PFSK-1 (cell line): ENCODE measurements at regions not wholly inside any gene's neighbourhood (a gene's known extent, or its start where the extent isn't known, plus 50 kb on each side); places are given as distances from the start of the nearest gene placed in this dataset.

Experiments
- FOXP2 ChIP-seq: optimal IDR thresholded peaks from 2 replicates; pipeline ENCODE3; 2011; ENCODE audit warnings: borderline replicate concordance, control low read depth, inconsistent platforms; ENCODE audit not compliant: insufficient read depth; ENCODE audit errors: extremely low read length, extremely low read depth
- POLR2AphosphoS5 ChIP-seq: IDR thresholded peaks from 2 replicates; pipeline ENCODE4 v1.6.1; 2012; ENCODE audit warnings: low read depth, mild to moderate bottlenecking, control low read depth, low read length, moderate library complexity
- REST ChIP-seq, 2 experiments: IDR thresholded peaks; 2 replicates each; pipeline versions ENCODE4 v1.6.1 to v1.8.0; 2011 to 2012; ENCODE audit warnings: low read depth in 2 of 2, low read length in 2 of 2, control low read depth in 1 of 2, inconsistent platforms in 1 of 2, mild to moderate bottlenecking in 1 of 2, moderate library complexity in 1 of 2; ENCODE audit not compliant: insufficient read depth in 1 of 2
- SIN3A ChIP-seq: IDR thresholded peaks from 2 replicates; pipeline ENCODE4 v1.6.1; 2012; ENCODE audit warnings: mild to moderate bottlenecking, low read length, moderate library complexity, borderline replicate concordance; ENCODE audit not compliant: insufficient read depth
- TAF1 ChIP-seq: IDR thresholded peaks from 2 replicates; pipeline ENCODE4 v1.6.1; 2012; ENCODE audit warnings: low read length, control low read depth, borderline replicate concordance; ENCODE audit not compliant: insufficient read depth

- TF ChIP-seq REST (IDR thresholded peaks at IDR 0.05; ENCODE audit: insufficient read depth in 1 of 2, low read depth in 2 of 2, low read length in 2 of 2) (no peak), TAF1 (no peak), POLR2AphosphoS5 (no peak), SIN3A (no peak), FOXP2 (no peak)
These were observed 100.5 kb downstream of the NAV1 start for GRCh38 chr1:201639391-201639790.
